HG03175 (cell line): ENCODE measurements at regions not wholly inside any gene's neighbourhood (a gene's known extent, or its start where the extent isn't known, plus 50 kb on each side); places are given as distances from the start of the nearest gene placed in this dataset.

Experiments used
- ATAC-seq: cut with Tn5 transposase; IDR thresholded peaks from one replicate; pipeline ENCODE4 v1.9.1; 2021; ENCODE audit warnings: mild to moderate bottlenecking, moderate library complexity; ENCODE audit not compliant: unreplicated experiment

- no peak for ATAC-seq
Measured at GRCh38 chr1:212221801-212222200, 63.4 kb upstream of the PPP2R5A start.

- ATAC-seq = no peak
Measured at GRCh38 chr1:212224102-212224501, 61.1 kb upstream of the PPP2R5A start.

- ATAC-seq = no peak
Measured at GRCh38 chr1:212225416-212225815, 59.8 kb upstream of the PPP2R5A start.

- ATAC-seq = no peak
Measured at GRCh38 chr1:212225871-212226302, 59.3 kb upstream of the PPP2R5A start.

- no peak for ATAC-seq
Measured at GRCh38 chr1:212226467-212226866, 58.7 kb upstream of the PPP2R5A start.

GRCh38 chr1:212228076-212228475 is 57.1 kb upstream of the PPP2R5A start:
- no peak for ATAC-seq

GRCh38 chr1:212228591-212229119 is 56.6 kb upstream of the PPP2R5A start:
- no peak for ATAC-seq

GRCh38 chr1:212229654-212230053 is 55.6 kb upstream of the PPP2R5A start:
- ATAC-seq = no peak

- no peak for ATAC-seq
Measured at GRCh38 chr1:212230329-212230728, 54.9 kb upstream of the PPP2R5A start.

GRCh38 chr1:212231372-212231771 is 53.8 kb upstream of the PPP2R5A start:
- ATAC-seq = no peak

GRCh38 chr1:212232090-212232489 is 53.1 kb upstream of the PPP2R5A start:
- no peak for ATAC-seq

- no peak for ATAC-seq
Measured at GRCh38 chr1:212233321-212233720, 51.9 kb upstream of the PPP2R5A start.

GRCh38 chr1:212234431-212235395 is 50.5 kb upstream of the PPP2R5A start:
- peak; percentile 62 for ATAC-seq
